ENCODE measurements at regions not wholly inside any gene's neighbourhood (a gene's known extent, or its start where the extent isn't known, plus 50 kb on each side); places are given as distances from the start of the nearest gene placed in this dataset.

DNA sequence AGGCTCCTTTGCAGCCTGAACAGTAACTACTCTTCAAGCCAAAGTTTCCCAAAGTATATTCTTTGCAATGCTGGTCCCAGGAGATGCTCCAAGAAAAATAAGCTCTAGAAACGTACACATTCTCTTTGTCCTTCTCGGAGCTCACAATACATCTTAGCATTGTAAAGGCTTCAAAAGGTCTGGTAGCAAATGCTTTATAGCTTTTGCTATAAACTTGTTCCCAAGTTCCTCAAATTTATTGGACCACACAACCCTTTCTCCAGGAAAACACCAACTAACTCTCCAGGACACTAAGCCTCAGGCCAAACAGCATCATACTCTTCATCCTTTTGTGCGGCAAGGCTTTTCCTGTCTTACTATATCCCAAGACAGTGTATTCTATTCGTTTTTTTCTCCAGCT is 455.6 kb upstream of the PROK2 start:
- TF ChIP-seq POLR2A (IDR thresholded peaks at IDR 0.05; ENCODE audit: low read depth, low read length) (no peak), POLR2AphosphoS5 (IDR thresholded peaks at IDR 0.05; ENCODE audit: low read depth, low read length) (no peak), TAF1 (IDR thresholded peaks at IDR 0.05; ENCODE audit: borderline replicate concordance, low read depth, low read length) (no peak)
